HUDEP-2 (cell line): ENCODE measurements at regions not wholly inside any gene's neighbourhood (a gene's known extent, or its start where the extent isn't known, plus 50 kb on each side); places are given as distances from the start of the nearest gene placed in this dataset.
"Not testable (repeated sequence)": the region's sequence is repeated elsewhere in the genome, so short reads cannot be mapped to it uniquely, and the experiment has no call there.

Experiments
- DNase-seq, 76 experiments: peaks; one replicate each; lab custom pipeline; 2025; ENCODE audit not compliant: unreplicated experiment in 76 of 76; lab: John Stamatoyannopoulos, UW

DNA sequence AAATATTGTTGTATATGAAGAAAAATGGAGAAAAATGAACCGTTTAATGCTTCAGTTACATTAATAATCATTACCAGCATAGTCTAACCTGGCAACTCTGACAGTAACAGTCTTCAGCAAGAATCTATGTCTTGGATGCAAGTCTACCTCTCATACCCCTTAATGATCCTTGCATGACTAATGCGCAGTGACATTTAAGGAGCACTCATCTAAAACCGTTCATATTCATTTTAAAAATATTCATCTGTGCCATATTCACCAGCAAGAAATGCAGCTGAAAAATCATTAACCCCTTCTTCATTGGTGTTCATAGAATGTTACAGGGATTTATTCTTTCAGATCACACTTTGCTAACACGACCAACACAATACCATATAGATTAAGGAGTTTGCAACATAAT, 227.2 kb upstream of the ASCC3 start:
- DNase-seq: no peak

GRCh38 chr6:101110814-101111213, 229.7 kb upstream of the ASCC3 start:
- DNase-seq: no peak

DNA sequence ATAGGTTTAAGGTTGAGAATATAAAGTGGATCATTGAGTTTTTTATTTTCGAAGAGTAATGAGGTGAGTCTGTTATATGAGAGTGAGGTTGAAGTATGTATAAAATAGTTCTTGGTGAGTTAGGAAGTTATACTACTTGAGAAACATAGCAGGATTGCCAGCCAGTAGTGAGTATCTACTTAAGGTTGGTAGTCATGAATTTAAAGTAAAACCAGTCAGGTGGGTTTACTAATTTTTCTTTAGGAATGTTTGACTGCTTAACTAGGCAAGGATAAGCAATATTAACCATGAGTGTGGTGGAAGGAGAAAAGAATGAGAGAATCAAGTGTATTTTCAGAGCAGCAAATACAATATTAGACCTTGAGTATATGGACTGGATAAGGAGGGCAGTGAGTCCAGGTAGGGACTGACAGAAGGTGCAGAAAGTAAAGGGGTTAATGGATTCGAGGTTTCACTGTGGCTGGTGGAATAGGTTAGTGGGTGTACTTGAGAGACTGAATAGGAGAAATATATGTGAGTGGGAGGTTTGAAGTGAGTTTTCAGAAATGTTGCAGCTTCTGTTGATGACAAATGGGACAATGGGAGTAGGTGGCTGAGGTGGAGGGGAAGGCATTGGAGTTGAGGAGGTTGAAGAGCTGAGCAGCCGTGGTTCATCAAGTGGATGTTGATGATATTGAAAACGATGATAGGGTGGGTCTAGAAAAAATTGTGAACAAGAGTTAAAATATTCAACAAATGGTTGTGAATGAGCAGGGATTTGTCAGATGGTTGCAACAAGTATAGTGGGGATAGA, 232.5 kb upstream of the ASCC3 start:
- DNase-seq: no peak

DNA sequence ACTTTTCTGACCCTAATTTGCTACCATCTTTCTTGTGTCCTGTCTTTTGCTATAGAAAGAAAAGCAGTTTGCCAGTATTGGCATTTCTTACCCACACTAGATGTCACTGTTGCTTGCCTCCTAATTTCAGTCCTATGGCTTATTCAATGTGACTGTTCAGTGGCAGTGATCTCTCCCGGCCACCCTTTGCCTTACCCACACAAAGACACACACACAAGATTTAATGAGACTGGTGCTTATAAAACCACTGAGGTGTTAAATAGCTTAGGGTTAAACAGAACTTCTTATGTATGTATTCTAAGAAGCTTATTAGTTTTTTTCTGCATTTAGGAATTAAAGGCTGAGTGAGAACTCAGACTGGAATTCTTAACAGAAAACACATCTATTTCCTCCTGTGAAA, 233.6 kb upstream of the ASCC3 start:
- DNase-seq: peak in 11 of 76 experiments; percentile 4 to 48 (median 11)

DNA sequence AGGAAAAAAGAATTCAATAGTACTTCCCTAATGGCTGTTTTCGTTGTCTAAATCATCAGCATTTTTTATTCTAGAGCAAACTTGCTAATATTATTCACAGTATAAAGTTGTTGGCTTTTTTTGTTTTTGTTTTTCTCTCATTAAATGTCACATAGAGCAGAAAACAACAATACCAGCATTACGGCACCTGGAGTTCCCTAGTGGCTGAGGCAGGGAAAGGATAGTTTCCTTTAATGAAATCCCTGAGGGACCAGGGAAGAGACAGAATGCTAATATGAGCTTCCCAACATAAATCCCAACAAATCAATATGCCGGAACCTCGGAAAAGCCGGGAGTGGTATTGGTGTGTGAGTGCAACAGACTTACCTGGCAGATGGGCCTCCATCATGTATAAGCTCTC, 235.2 kb upstream of the ASCC3 start:
- DNase-seq: no peak

- DNase-seq: no peak
Observed at GRCh38 chr6:101117393-101118135, 236.4 kb upstream of the ASCC3 start.

DNA sequence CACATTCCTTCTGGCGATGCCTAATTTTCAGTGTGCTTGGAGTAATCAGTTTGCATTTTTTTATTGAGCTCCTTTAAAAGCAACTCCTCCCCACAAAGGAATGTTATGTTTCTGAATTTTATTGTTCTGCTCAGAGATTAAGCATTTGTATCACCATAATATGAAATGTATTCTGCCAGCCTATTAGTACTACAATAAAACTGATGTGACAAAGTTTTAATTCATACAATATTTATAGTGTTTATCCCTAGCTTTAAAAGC, 236.9 kb upstream of the ASCC3 start:
- no peak for DNase-seq

- DNase-seq: no peak
Observed at GRCh38 chr6:101120747-101121146, 239.6 kb upstream of the ASCC3 start.

DNA sequence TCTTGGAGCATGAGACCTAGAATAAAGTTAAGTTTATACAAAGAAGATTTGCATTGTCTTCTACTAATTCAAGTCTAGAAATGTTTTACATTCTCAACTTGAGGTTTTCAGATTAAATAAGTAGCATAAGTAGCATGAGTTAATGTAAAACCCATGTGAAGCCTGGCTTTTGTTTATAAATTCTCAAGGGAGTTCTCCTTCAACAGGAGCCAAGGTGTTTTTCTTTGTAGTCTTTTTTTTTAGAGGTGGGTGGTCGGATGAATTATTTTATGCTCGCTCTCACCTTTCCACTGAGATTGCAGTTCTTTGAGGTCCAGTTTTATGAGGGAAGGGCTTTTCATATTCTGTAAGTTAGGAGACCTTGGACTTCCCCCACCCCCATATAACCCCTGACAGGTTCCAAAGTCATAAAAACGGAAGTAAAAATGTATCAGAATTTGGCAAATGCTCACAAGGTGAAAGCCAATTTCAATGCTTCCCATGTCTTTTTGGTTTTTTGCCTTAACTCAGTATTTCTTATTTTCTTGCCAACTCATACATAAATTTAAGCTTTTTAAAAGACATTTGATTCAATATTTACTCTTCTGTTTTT, 244.3 kb upstream of the ASCC3 start:
- DNase-seq: no peak

DNA sequence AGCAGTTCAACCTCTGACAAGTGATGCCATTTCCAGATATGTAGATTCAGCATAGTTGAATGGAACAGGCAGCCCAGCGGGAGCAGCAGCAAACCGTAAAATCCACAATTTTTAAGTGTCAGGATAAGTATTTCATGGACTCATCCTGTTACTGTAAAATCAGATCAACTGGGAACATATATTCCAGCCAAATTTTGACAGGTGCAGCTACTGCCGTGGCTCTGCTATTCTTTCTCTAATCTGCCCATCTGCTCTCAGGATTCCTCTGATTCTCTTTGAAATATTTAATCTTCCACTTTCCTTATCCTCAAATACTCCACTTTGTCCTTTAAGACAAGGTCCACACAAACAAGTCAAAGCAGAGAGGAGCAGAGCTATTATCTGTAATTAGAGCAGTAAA, 245.4 kb upstream of the ASCC3 start:
- DNase-seq: no peak

- DNase-seq: no peak
Observed at GRCh38 chr6:101129851-101130250, 248.7 kb upstream of the ASCC3 start.

DNA sequence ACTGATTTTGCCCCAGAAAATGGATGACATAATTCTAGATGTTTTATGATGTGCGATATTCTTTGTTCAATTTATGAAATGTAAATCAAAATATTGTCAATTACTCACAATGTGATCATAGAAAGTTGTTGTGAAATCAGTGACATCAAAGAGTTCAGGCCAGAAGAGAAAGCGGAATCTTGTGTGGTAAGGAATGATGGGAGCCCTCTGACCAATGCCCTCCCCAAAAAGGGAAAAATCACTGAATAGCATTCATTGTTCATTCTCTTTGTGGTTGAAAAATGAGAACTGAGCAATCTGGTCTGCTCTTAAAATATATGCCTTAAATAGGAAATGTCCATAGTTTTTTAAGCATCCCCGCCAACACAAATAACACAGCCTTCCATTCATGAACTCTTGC, 247.1 kb upstream of the GRIK2 start:
- DNase-seq: no peak

DNA sequence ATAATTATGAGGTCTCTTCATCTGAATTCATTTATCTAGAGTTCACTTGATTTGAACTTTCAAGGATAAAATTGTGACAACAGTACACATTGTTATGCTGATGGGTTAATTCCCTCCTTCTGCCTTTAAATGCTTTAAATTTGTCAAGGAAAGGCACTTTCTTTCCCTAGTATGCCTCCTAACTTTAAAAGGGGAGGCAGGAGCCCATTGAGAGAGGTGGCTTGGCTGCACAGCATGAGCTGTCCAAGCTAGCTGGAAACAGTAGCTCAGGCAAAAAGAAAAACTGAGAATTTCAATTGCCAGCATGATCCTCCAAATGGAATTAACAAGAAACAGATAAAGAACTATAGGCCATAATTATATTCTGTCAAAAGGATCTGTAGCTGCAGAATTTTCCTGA, 243.3 kb upstream of the GRIK2 start:
- DNase-seq: no peak

DNA sequence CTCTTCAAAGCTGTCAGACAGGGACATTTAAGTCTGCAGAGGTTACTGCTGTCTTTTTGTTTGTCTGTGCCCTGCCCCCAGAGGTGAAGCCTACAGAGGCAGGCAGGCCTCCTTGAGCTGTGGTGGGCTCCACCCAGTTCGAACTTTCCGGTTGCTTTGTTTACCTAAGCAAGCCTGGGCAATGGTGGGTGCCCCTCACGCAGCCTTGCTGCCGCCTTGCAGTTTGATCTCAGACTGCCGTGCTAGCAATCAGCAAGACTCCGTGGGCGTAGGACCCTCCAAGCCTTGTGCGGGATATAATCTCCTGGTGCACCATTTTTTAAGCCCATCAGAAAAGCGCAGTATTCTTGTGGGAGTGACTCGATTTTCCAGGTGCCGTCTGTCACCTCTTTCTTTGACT, 235.9 kb upstream of the GRIK2 start:
- not testable (repeated sequence) for DNase-seq

GRCh38 chr6:101163611-101164010, 229.9 kb upstream of the GRIK2 start:
- DNase-seq: no peak

- DNase-seq: no peak
Observed at GRCh38 chr6:101167638-101168037, 225.9 kb upstream of the GRIK2 start.

DNA sequence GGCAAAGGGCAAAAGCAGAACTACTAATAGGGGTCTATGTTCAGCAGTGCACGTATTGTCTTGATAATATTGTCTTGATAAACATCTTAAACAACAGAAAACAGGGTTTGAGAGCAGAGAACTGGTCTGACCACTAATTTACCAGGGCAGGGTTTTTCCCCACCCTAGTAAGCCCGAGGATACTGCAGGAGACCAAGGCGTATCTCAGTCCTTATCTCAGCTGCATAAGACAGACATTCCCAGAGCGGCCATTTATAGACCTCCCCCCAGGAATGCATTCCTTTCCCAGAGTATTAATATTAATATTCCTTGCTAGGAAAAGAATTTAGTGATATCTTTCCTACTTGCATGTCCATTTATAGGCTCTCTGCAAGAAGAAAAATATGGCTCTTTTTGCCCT, 222.5 kb upstream of the GRIK2 start:
- not testable (repeated sequence) for DNase-seq

DNA sequence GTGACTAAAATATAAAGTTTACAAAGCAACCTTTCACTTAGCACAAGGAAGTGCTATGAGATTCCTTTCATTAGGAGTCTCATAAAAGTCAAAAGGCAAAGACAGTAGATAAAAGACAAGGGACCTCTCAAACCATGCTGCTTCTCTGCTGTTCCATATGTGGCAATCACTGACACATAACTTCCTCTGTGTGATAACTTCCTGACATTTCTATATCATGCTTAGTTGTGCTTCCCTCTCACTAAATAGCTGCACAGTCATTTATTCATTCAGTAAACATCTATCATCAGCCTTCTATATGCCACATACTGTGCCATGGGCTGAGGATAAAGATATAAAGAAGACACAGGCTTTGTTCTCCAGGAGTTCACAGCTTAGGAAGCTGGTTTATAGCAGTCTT, 214.8 kb upstream of the GRIK2 start:
- DNase-seq: no peak

DNA sequence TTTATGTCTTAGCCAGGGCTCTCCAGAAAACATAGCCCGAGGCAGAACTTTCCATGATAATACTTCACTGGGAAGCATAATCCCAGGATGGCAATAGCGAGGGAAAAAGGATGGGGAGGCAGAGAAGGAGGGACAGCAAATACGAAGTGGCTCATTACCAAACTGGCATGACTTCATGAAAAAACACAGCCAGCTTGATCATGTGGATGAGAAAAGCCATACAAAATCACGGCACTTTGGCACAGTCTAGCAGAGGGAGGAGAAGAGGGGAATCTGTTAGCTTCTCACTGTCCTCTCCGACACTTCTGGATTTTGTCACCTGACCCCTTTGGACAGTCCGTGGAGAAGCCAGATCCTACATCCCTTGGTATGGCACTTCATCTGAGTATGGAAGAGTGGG, 212.5 kb upstream of the GRIK2 start:
- DNase-seq: no peak

- DNase-seq: not testable (repeated sequence)
Observed at GRCh38 chr6:101188285-101188798, 205.2 kb upstream of the GRIK2 start.

GRCh38 chr6:101195588-101195987, 197.9 kb upstream of the GRIK2 start:
- DNase-seq: no peak

DNA sequence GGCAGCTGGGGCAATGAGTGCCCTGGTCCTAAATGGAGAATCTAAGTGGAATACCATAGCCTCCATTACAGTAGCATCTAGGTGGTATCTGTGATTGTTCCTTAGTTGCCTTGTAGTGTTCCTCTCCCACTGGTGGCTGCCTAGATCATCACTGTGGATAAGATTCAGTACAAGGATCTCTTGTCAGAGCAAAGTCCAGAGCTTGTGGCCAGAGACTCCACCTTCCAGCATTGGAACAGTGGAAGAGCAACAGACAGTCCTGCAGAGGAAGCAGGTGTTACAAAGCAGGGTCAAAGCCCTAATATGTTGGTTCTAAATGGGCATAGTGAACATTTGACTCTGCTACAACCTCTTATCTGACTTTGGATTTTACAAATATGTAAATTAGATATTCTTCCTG, 194.1 kb upstream of the GRIK2 start:
- DNase-seq: no peak
